ENCODE measurements at regions not wholly inside any gene's neighbourhood (a gene's known extent, or its start where the extent isn't known, plus 50 kb on each side); places are given as distances from the start of the nearest gene placed in this dataset.

DNA sequence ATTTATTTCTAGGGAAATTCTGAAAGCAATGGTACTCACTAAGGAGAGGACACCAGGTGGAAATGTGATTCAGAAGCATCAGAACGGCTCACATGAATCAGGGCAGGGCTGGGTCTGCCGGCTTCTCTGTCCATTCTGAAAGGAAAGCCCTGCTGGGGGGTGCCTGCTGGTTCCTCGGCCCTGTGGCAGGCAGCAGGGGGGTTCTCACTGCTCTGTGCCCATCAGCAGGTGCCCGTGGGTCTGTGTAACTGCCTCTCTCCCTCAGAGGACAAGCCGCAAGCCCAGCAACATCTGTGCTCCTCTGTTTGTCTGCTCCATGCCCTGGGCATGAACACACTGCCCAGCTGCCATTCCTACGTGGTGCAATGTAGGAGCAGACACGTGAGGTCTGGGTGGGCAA lies 74.9 kb upstream of the ZNF423 start:
- H3K9me3 ChIP-seq (ENCODE audit: severe bottlenecking) = no peaks in the 10 kb centered on the region
- no peak overlapping the region for H3K4me3 ChIP-seq (ENCODE audit: severe bottlenecking)
- H3K27me3 ChIP-seq (ENCODE audit: insufficient read depth, poor library complexity, severe bottlenecking) = no peaks in the 10 kb centered on the region
- H3K36me3 ChIP-seq (ENCODE audit: low read depth) = no peaks in the 10 kb centered on the region
- peak; percentile 19 for DNase-seq (ENCODE audit: low spot score)
- TF ChIP-seq, protein P1, sequence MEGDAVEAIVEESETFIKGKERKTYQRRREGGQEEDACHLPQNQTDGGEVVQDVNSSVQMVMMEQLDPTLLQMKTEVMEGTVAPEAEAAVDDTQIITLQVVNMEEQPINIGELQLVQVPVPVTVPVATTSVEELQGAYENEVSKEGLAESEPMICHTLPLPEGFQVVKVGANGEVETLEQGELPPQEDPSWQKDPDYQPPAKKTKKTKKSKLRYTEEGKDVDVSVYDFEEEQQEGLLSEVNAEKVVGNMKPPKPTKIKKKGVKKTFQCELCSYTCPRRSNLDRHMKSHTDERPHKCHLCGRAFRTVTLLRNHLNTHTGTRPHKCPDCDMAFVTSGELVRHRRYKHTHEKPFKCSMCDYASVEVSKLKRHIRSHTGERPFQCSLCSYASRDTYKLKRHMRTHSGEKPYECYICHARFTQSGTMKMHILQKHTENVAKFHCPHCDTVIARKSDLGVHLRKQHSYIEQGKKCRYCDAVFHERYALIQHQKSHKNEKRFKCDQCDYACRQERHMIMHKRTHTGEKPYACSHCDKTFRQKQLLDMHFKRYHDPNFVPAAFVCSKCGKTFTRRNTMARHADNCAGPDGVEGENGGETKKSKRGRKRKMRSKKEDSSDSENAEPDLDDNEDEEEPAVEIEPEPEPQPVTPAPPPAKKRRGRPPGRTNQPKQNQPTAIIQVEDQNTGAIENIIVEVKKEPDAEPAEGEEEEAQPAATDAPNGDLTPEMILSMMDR (IDR thresholded peaks at IDR 0.05; ENCODE audit: poor library complexity, severe bottlenecking) = no peak
- no peaks in the 10 kb centered on the region for H3K4me1 ChIP-seq (ENCODE audit: insufficient read depth, poor library complexity, severe bottlenecking)
- ATAC-seq (ENCODE audit: low read depth) = no peak
- no peak overlapping the region for H3K27ac ChIP-seq (ENCODE audit: poor library complexity, severe bottlenecking)

DNA sequence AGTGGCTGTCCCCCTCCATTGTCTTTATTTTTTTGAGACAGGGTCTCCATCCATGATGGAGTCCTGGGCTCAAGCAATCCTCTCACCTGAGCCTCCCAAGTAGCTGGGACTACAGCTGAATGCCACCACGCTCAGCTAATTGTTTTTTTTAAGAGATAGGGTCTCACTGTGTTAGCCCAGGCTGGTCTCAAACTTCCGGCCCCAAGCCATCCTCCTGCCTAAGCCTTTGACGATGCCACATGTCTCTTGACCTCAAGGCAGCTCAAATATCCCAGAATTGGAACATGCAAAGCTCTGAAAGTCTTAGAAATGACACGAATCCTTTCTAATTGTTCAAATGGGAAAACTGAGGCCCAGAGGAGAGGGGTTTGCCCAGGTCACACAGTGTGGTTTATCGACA lies 75.4 kb upstream of the ZNF423 start:
- H3K4me1 ChIP-seq (ENCODE audit: insufficient read depth, poor library complexity, severe bottlenecking) = no peaks in the 10 kb centered on the region
- no peaks in the 10 kb centered on the region for H3K9me3 ChIP-seq (ENCODE audit: severe bottlenecking)
- no peak for ATAC-seq (ENCODE audit: low read depth)
- H3K36me3 ChIP-seq (ENCODE audit: low read depth) = no peaks in the 10 kb centered on the region
- peak; percentile 1 for DNase-seq (ENCODE audit: low spot score)
- no peaks in the 10 kb centered on the region for H3K27me3 ChIP-seq (ENCODE audit: insufficient read depth, poor library complexity, severe bottlenecking)
- TF ChIP-seq, protein P1 (IDR thresholded peaks at IDR 0.05; ENCODE audit: poor library complexity, severe bottlenecking) = no peak
- no peak overlapping the region for H3K27ac ChIP-seq (ENCODE audit: poor library complexity, severe bottlenecking)
- H3K4me3 ChIP-seq (ENCODE audit: severe bottlenecking) = no peak overlapping the region

DNA sequence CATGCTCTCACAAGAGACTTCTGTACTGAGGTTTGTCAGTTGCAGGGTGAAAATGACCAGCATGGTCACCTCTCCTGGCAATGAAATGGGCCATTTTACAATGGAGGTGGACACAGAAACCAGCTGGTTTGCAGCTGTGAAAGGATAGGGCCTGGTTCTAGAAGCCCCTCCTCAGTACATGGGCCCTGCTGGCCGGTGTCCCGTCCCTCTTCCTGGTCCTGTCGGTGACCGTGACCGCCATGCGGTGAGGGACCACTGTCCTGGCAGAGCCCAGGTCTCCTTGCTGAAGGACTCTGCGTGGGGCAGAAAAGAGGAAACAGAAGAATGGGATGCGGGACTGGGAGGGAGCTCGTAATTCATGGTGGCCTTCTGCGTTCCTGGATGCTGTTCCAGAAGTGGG lies 76.0 kb upstream of the ZNF423 start:
- TF ChIP-seq, protein P1 (IDR thresholded peaks at IDR 0.05; ENCODE audit: poor library complexity, severe bottlenecking) = no peak
- ATAC-seq (ENCODE audit: low read depth) (no peak), DNase-seq (ENCODE audit: low spot score) (peak; percentile 17)
- H3K4me3 ChIP-seq (ENCODE audit: severe bottlenecking) = no peak overlapping the region
- H3K36me3 ChIP-seq (ENCODE audit: low read depth) = no peaks in the 10 kb centered on the region
- no peaks in the 10 kb centered on the region for H3K9me3 ChIP-seq (ENCODE audit: severe bottlenecking)
- H3K4me1 ChIP-seq (ENCODE audit: insufficient read depth, poor library complexity, severe bottlenecking) = no peaks in the 10 kb centered on the region
- no peak overlapping the region for H3K27ac ChIP-seq (ENCODE audit: poor library complexity, severe bottlenecking)
- no peaks in the 10 kb centered on the region for H3K27me3 ChIP-seq (ENCODE audit: insufficient read depth, poor library complexity, severe bottlenecking)

DNA sequence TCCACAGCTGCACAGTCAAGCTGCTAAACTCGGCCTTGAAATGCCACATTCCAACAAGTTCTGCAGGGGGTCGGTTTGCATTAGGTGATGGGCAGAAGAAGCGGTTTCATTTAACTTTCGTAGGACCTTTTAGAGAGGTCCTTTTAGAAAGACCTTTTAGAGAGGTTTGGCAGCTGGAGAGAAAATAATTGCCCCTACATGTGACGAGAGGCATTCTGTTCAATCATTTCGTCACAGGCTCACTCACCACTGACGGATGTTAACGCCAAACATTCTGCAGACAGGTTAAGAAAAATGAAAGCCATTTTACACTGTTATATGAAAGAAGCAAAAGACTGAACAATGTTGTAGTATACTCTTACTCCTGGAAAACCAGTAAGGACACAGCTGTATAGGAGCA lies 76.5 kb upstream of the ZNF423 start:
- H3K9me3 ChIP-seq (ENCODE audit: severe bottlenecking) = no peaks in the 10 kb centered on the region
- DNase-seq (ENCODE audit: low spot score) = no peak
- no peak for ATAC-seq (ENCODE audit: low read depth)
- no peaks in the 10 kb centered on the region for H3K4me1 ChIP-seq (ENCODE audit: insufficient read depth, poor library complexity, severe bottlenecking)
- no peak overlapping the region for H3K27ac ChIP-seq (ENCODE audit: poor library complexity, severe bottlenecking)
- no peaks in the 10 kb centered on the region for H3K27me3 ChIP-seq (ENCODE audit: insufficient read depth, poor library complexity, severe bottlenecking)
- no peaks in the 10 kb centered on the region for H3K36me3 ChIP-seq (ENCODE audit: low read depth)
- TF ChIP-seq, protein P1 (IDR thresholded peaks at IDR 0.05; ENCODE audit: poor library complexity, severe bottlenecking) = no peak
- H3K4me3 ChIP-seq (ENCODE audit: severe bottlenecking) = no peak overlapping the region

DNA sequence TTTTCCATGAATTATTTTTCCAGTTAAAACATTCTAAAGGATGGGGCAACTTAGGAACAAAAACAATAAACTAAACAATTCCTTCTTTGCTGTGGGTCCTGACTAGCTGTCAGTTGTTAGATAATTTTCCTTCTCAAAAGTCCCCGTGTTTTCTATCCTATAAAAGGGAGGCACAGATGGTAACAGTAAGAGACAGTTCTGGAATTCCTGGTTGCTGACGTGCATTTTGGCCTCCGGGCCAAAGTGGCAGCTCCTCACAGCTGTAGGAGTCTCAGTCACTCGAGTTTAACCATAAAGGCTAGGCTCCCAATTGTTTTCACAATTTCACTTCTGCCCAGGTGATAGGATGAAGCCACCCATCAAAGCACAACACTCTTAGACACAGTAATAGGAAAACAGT lies 77.0 kb upstream of the ZNF423 start:
- no peak overlapping the region for H3K4me3 ChIP-seq (ENCODE audit: severe bottlenecking)
- H3K9me3 ChIP-seq (ENCODE audit: severe bottlenecking) = no peaks in the 10 kb centered on the region
- TF ChIP-seq, protein P1 (IDR thresholded peaks at IDR 0.05; ENCODE audit: poor library complexity, severe bottlenecking) = no peak
- no peaks in the 10 kb centered on the region for H3K27me3 ChIP-seq (ENCODE audit: insufficient read depth, poor library complexity, severe bottlenecking)
- no peak overlapping the region for H3K27ac ChIP-seq (ENCODE audit: poor library complexity, severe bottlenecking)
- ATAC-seq (ENCODE audit: low read depth) (peak; percentile 49; the same call in 1 of the 3 replicates), DNase-seq (ENCODE audit: low spot score) (no peak)
- H3K36me3 ChIP-seq (ENCODE audit: low read depth) = no peaks in the 10 kb centered on the region
- H3K4me1 ChIP-seq (ENCODE audit: insufficient read depth, poor library complexity, severe bottlenecking) = no peaks in the 10 kb centered on the region
